IMR-90 (cell line): ENCODE measurements at regions not wholly inside any gene's neighbourhood (a gene's known extent, or its start where the extent isn't known, plus 50 kb on each side); places are given as distances from the start of the nearest gene placed in this dataset.

Experiments used
- CEBPB ChIP-seq: IDR thresholded peaks from 2 replicates; pipeline ENCODE4 v1.6.1; 2012; ENCODE audit warnings: low read depth, low read length, improper control_type of control experiment
- FOS ChIP-seq: fragments of 150-350 bp; IDR thresholded peaks from 2 replicates; pipeline ENCODE4 v1.6.1; 2016; ENCODE audit warnings: low read depth, low read length
- MXI1 ChIP-seq: IDR thresholded peaks from 2 replicates; pipeline ENCODE4 v1.6.1; 2012; ENCODE audit warnings: low read depth, mild to moderate bottlenecking, low read length, moderate library complexity, borderline replicate concordance
- POLR2A ChIP-seq: IDR thresholded peaks from 2 replicates; pipeline ENCODE4 v1.6.1; 2012; ENCODE audit warnings: mild to moderate bottlenecking, low read depth, low read length
- RAD21 ChIP-seq: IDR thresholded peaks from 2 replicates; pipeline ENCODE4 v1.6.1; 2012; ENCODE audit warnings: low read length, improper control_type of control experiment
- RCOR1 ChIP-seq: IDR thresholded peaks from 2 replicates; pipeline ENCODE4 v1.6.1; 2012; ENCODE audit warnings: mild to moderate bottlenecking, low read length, improper control_type of control experiment; ENCODE audit not compliant: insufficient replicate concordance
- RFX5 ChIP-seq: IDR thresholded peaks from 2 replicates; pipeline ENCODE4 v1.8.0; 2012; ENCODE audit warnings: low read depth, mild to moderate bottlenecking, low read length, moderate library complexity
- SMC3 ChIP-seq: fragments of 150-350 bp; IDR thresholded peaks from 2 replicates; pipeline ENCODE4 v1.6.1; 2016; ENCODE audit warnings: low read depth, mild to moderate bottlenecking, antibody characterized with exemption, low read length, moderate library complexity
- TF ChIP-seq, protein P1 (sequence below): conservative IDR thresholded peaks from 2 replicates; pipeline ENCODE4 v1.5.1; 2012; ENCODE audit warnings: mild to moderate bottlenecking, low read depth, low read length, improper control_type of control experiment
- TF ChIP-seq, protein P2 (sequence below): fragments of 150-350 bp; IDR thresholded peaks from 2 replicates; pipeline ENCODE4 v1.6.1; 2017; ENCODE audit warnings: mild to moderate bottlenecking, antibody characterized with exemption, low read length, low read depth

DNA sequence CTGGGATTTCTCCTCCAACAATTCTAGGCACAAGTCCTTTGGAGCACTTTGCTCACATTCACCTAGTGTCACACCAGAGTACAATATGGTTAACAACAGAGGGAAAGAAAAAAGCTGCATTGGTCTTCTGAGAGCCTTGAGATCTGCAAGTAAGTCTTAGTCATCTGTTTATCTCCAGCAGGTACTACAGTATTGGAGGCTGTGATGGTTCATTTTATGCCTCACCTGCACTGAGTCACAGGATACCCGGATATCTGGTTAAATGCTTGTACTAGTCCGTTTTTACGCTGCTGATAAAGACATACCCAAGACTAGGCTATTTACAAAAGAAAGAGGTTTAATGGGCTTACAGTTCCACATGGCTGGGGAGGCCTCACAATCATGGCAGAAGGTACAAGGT is 525.0 kb downstream of the NR2F1-AS1 start:
- TF ChIP-seq POLR2A = no peak
- no peak for TF ChIP-seq MXI1
- TF ChIP-seq, protein P1, sequence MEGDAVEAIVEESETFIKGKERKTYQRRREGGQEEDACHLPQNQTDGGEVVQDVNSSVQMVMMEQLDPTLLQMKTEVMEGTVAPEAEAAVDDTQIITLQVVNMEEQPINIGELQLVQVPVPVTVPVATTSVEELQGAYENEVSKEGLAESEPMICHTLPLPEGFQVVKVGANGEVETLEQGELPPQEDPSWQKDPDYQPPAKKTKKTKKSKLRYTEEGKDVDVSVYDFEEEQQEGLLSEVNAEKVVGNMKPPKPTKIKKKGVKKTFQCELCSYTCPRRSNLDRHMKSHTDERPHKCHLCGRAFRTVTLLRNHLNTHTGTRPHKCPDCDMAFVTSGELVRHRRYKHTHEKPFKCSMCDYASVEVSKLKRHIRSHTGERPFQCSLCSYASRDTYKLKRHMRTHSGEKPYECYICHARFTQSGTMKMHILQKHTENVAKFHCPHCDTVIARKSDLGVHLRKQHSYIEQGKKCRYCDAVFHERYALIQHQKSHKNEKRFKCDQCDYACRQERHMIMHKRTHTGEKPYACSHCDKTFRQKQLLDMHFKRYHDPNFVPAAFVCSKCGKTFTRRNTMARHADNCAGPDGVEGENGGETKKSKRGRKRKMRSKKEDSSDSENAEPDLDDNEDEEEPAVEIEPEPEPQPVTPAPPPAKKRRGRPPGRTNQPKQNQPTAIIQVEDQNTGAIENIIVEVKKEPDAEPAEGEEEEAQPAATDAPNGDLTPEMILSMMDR = no peak
- TF ChIP-seq SMC3 = no peak
- no peak for TF ChIP-seq RAD21
- TF ChIP-seq, protein P2, sequence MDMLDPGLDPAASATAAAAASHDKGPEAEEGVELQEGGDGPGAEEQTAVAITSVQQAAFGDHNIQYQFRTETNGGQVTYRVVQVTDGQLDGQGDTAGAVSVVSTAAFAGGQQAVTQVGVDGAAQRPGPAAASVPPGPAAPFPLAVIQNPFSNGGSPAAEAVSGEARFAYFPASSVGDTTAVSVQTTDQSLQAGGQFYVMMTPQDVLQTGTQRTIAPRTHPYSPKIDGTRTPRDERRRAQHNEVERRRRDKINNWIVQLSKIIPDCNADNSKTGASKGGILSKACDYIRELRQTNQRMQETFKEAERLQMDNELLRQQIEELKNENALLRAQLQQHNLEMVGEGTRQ = no peak
- no peak for TF ChIP-seq RCOR1
- no peak for TF ChIP-seq RFX5
- no peak for TF ChIP-seq CEBPB
- TF ChIP-seq FOS = no peak
